ENCODE measurements at regions not wholly inside any gene's neighbourhood (a gene's known extent, or its start where the extent isn't known, plus 50 kb on each side); places are given as distances from the start of the nearest gene placed in this dataset.

GRCh38 chr1:199811163-199811562 is 216.3 kb upstream of the NR5A2 start (continued):
- TF ChIP-seq ZNF770 (CRISPR knock-in tag; IDR thresholded peaks at IDR 0.05) (no peak), ZNF547 (CRISPR knock-in tag; IDR thresholded peaks at IDR 0.05) (no peak), MEIS2 (CRISPR knock-in tag; IDR thresholded peaks at IDR 0.05) (no peak), NR2F1 (CRISPR knock-in tag; IDR thresholded peaks at IDR 0.05) (no peak), MAFF (IDR thresholded peaks at IDR 0.05; ENCODE audit: low read depth, low read length) (no peak)

GRCh38 chr1:199813198-199813597 is 214.3 kb upstream of the NR5A2 start:
- Histone ChIP-seq H3K36me3 (replicated peaks in 1 of 2; ENCODE audit: control insufficient read depth in 1 of 2, insufficient read depth in 2 of 2, low read length in 2 of 2) (no peaks in the 10 kb centered on the region), H3K79me2 (ENCODE audit: insufficient read depth, low read length) (no peaks in the 10 kb centered on the region), H2AFZ (ENCODE audit: low read length) (no peak overlapping the region), H3K27me3 (ENCODE audit: control insufficient read depth in 1 of 2, insufficient read depth in 2 of 2, low read length in 2 of 2) (no peaks in the 10 kb centered on the region), H3K9ac (ENCODE audit: insufficient read depth, low read depth, low read length) (no peak overlapping the region), H3K4me3 (replicated peaks in 1 of 3; ENCODE audit: insufficient read depth in 1 of 3, low read depth in 2 of 3, low read length in 3 of 3) (no peak overlapping the region), H3K4me1 (ENCODE audit: insufficient read depth, low read length) (no peaks in the 10 kb centered on the region), H4K20me1 (ENCODE audit: insufficient read depth, low read length) (no peaks in the 10 kb centered on the region), H3K4me2 (ENCODE audit: low read depth, low read length) (no peak overlapping the region), H3K9me3 (ENCODE audit: low read length) (no peaks in the 10 kb centered on the region), H3K27ac (ENCODE audit: extremely low read length, insufficient read depth, low read length) (no peak overlapping the region)
- no peak for DNase-seq (ENCODE audit: low spot score)
- ATAC-seq = no peak
- intact Hi-C loops (cut with micrococcal nuclease; ENCODE audit: unreplicated experiment) = no loop called here
- 0% methylated on average over 4 of the region's 4 CpGs for WGBS (ENCODE audit: low lambda C conversion rate)
- in situ Hi-C loops (cut with HindIII; ENCODE audit: extremely low pct_ligation_motif_present, low pct_unique_long_range_greater_than_20kb) = no loop called here
- ChIA-PET POLR2A (no interaction called here), CTCF (ENCODE audit: low intra/inter-chr PET ratio, low total read pairs) (no interaction called here)
- no peak for FAIRE-seq
- BruUV-seq (replicated peaks) = no TSS peak
- TF ChIP-seq ZBTB7B (CRISPR knock-in tag; IDR thresholded peaks at IDR 0.05) (no peak), ZNF251 (CRISPR knock-in tag; IDR thresholded peaks at IDR 0.05) (no peak), CREM (IDR thresholded peaks at IDR 0.05) (no peak), CREM (CRISPR knock-in tag; IDR thresholded peaks at IDR 0.05) (no peak), SIN3B (IDR thresholded peaks at IDR 0.05; ENCODE audit: low read length) (no peak), PRDM10 (CRISPR knock-in tag; IDR thresholded peaks at IDR 0.05; ENCODE audit: low read depth) (no peak), ZNF543 (CRISPR knock-in tag; IDR thresholded peaks at IDR 0.05) (no peak), RARA (CRISPR knock-in tag; IDR thresholded peaks at IDR 0.05) (no peak), MYPOP (CRISPR knock-in tag; IDR thresholded peaks at IDR 0.05) (no peak), IKZF1 (IDR thresholded peaks at IDR 0.05) (no peak), ZNF652 (CRISPR knock-in tag; IDR thresholded peaks at IDR 0.05; ENCODE audit: borderline replicate concordance, low read depth) (no peak), NFE2L1 (CRISPR knock-in tag; IDR thresholded peaks at IDR 0.05; ENCODE audit: borderline replicate concordance) (no peak), SMARCC2 (IDR thresholded peaks at IDR 0.05) (no peak), ZC3H4 (CRISPR knock-in tag; IDR thresholded peaks at IDR 0.05; ENCODE audit: borderline replicate concordance) (no peak), ARNT (IDR thresholded peaks at IDR 0.05) (no peak), ZFAT (CRISPR knock-in tag; conservative IDR thresholded peaks at IDR 0.05) (no peak)
